ENCODE measurements at regions not wholly inside any gene's neighbourhood (a gene's known extent, or its start where the extent isn't known, plus 50 kb on each side); places are given as distances from the start of the nearest gene placed in this dataset.

DNA sequence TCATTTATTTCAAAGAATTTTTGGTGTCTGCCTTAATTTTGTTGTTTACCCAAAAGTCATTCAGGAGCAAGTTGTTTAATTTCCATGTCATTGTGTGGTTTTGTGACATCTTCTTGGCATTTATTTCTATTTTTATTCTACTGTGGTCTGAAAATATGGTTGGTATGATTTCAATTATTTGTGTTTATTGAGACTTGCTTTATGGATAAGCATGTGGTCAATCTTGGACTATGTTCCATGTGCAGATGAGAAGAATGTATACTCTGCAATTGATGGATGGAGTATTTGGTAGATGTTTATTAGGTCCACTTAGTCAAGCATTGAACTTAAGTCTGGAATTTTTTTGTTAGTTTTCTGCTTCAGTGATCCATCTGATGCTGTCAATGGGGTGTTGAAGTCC, 383.0 kb downstream of the PMP22 start:
- no peak for TF ChIP-seq EP300 (IDR thresholded peaks at IDR 0.05)
- no peak for TF ChIP-seq POLR2A (IDR thresholded peaks at IDR 0.05)
- no peak for TF ChIP-seq POLR2AphosphoS5 (IDR thresholded peaks at IDR 0.05)
- TF ChIP-seq, protein P1, sequence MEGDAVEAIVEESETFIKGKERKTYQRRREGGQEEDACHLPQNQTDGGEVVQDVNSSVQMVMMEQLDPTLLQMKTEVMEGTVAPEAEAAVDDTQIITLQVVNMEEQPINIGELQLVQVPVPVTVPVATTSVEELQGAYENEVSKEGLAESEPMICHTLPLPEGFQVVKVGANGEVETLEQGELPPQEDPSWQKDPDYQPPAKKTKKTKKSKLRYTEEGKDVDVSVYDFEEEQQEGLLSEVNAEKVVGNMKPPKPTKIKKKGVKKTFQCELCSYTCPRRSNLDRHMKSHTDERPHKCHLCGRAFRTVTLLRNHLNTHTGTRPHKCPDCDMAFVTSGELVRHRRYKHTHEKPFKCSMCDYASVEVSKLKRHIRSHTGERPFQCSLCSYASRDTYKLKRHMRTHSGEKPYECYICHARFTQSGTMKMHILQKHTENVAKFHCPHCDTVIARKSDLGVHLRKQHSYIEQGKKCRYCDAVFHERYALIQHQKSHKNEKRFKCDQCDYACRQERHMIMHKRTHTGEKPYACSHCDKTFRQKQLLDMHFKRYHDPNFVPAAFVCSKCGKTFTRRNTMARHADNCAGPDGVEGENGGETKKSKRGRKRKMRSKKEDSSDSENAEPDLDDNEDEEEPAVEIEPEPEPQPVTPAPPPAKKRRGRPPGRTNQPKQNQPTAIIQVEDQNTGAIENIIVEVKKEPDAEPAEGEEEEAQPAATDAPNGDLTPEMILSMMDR (IDR thresholded peaks at IDR 0.05): no peak

DNA sequence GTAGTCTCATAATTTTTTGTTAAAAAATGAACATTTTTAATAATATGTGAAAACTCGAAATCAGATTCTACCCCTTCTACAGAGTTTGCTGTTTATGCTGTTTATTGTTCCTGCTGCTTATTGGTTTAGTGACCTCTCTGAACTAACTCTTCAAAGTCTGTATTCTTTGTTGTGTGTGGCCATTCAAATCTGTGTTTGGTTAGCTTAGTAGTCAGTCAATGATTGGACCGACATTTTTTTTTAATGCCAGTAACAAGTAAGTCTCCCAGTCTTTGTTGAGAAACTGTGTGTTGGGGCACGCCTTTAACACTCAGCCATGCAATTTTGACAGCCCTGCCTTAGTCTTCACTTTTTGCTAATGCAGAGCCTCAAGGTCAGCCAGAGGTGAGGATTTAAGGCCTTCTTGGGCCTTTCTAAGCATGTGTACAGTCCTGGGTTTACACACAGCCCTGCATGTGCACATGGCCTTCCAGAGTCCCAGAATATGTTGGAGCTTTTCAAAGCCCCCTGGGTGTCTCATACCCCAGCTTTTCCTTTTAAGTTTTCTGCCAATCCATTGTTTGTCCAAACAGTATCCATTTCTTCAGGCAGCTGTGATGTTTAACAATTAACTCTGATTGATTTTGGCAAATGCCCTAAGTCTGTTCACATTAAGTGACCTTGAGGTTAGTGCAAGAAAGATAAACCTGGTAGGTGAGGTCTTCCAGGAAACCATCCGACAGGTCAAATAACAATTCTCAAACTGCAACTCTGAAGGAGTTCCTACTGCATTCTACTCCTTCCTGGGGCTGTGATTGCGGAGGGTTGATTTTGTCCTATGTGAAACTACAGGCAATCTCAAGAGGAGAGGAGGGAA, 389.3 kb downstream of the PMP22 start:
- no peaks in the 10 kb centered on the region for H3K9me3 ChIP-seq
- H3K27me3 ChIP-seq: no peaks in the 10 kb centered on the region
- H3K27ac ChIP-seq: no peak overlapping the region
- TF ChIP-seq EP300 (IDR thresholded peaks at IDR 0.05) (no peak), POLR2A (IDR thresholded peaks at IDR 0.05) (no peak), POLR2AphosphoS5 (IDR thresholded peaks at IDR 0.05) (no peak)
- TF ChIP-seq, protein P1 (IDR thresholded peaks at IDR 0.05): no peak
- H3K4me3 ChIP-seq: no peak overlapping the region
- 88 to 90% methylated on average over 4 to 5 of the region's 5 CpGs for WGBS, 2 donors (ENCODE audit: low coverage in 1 of 2)
- no peaks in the 10 kb centered on the region for H3K36me3 ChIP-seq
- no peaks in the 10 kb centered on the region for H3K4me1 ChIP-seq
- no peak for ATAC-seq

More for the DNA sequence above, 383.0 kb downstream of the PMP22 start:
- Histone ChIP-seq H3K4me3 (no peak overlapping the region), H3K36me3 (no peaks in the 10 kb centered on the region), H3K27me3 (no peaks in the 10 kb centered on the region), H3K4me1 (no peaks in the 10 kb centered on the region), H3K27ac (no peak overlapping the region), H3K9me3 (peaks cover 0 to 30% (median 0%) of the 10 kb centered on the region in 3 donors)
- ATAC-seq: no peak

DNA sequence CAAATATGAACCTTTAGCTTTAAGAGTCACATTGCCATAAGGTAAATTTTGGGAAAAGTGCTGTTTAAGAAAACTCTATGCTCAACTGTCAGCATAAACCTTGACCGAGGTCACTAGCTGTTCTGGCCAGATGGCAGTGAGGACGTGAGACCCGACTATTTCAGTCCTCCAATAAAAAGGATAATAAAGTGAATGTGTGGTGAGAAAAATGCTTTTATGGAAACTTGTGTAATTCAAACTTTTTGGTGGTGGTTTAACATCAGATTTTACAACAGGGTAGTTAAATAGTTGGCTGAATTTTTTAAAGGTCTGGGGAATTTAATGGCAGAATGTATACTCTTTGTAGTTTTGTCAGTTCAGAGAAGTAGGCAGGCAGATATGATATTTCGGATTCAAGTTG, 391.1 kb downstream of the PMP22 start:
- H3K27me3 ChIP-seq: no peaks in the 10 kb centered on the region
- no peaks in the 10 kb centered on the region for H3K9me3 ChIP-seq
- no peak overlapping the region for H3K4me3 ChIP-seq
- no peak overlapping the region for H3K27ac ChIP-seq
- TF ChIP-seq POLR2A (IDR thresholded peaks at IDR 0.05): no peak
- TF ChIP-seq POLR2AphosphoS5 (IDR thresholded peaks at IDR 0.05): no peak
- TF ChIP-seq EP300 (IDR thresholded peaks at IDR 0.05): no peak
- TF ChIP-seq, protein P1 (IDR thresholded peaks at IDR 0.05): no peak
- no peaks in the 10 kb centered on the region for H3K36me3 ChIP-seq
- no peaks in the 10 kb centered on the region for H3K4me1 ChIP-seq
- no peak for ATAC-seq
- 77 to 95% methylated on average over 4 of the region's 4 CpGs for WGBS, 2 donors (ENCODE audit: low coverage in 1 of 2)

DNA sequence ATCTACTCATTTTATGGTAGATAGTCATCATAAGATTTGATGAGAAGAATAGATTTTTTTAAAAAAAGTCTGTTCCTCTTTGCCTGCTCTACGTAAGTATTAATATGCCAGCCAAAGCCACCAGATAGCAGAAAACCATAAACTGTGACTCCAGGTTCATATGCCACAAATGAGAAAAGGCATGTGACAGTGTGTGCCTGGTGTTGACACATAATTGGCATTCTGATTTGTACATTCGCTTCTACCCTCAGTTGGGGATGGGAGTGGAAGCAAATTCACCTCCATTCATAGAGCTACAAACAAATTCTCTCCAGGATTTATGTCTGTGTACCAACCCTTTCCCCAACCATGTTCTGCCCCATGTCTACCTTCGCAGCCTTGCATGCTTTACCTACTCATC, 391.6 kb downstream of the PMP22 start:
- Histone ChIP-seq H3K9me3 (no peaks in the 10 kb centered on the region), H3K27ac (no peak overlapping the region), H3K36me3 (no peaks in the 10 kb centered on the region), H3K4me1 (no peaks in the 10 kb centered on the region), H3K4me3 (no peak overlapping the region), H3K27me3 (no peaks in the 10 kb centered on the region)
- TF ChIP-seq, protein P1 (IDR thresholded peaks at IDR 0.05): no peak
- TF ChIP-seq POLR2AphosphoS5 (IDR thresholded peaks at IDR 0.05): no peak
- 93 to 96% methylated on average over 3 of the region's 3 CpGs for WGBS, 2 donors (ENCODE audit: low coverage in 1 of 2)
- no peak for ATAC-seq

DNA sequence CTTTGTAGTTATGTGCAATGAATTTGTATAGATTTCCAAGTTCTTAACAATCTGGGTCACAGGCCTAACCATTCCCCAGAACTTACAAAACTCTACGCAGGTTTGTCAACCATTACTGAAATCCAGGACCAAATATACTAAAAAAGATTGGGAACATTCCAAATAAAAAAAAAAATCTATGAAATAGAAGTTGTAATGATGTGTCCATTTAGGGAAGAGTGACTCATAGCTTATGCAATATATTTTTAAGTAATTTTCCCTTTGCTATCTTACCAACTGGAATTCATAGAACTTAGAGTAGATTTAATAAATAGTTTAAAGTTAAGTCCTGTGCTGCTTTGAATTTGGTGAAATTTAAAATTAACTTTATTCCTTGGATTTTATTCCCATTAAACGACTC, 393.2 kb downstream of the PMP22 start:
- H3K9me3 ChIP-seq: no peaks in the 10 kb centered on the region
- no peaks in the 10 kb centered on the region for H3K36me3 ChIP-seq
- WGBS, 2 donors (ENCODE audit: low coverage in 1 of 2): 52 to 89% methylated on average over 2 of the region's 2 CpGs
- H3K27ac ChIP-seq: no peak overlapping the region
- no peak overlapping the region for H3K4me3 ChIP-seq
- no peaks in the 10 kb centered on the region for H3K4me1 ChIP-seq
- no peaks in the 10 kb centered on the region for H3K27me3 ChIP-seq
- TF ChIP-seq POLR2A (IDR thresholded peaks at IDR 0.05) (no peak), EP300 (IDR thresholded peaks at IDR 0.05) (no peak), POLR2AphosphoS5 (IDR thresholded peaks at IDR 0.05) (no peak)
- TF ChIP-seq, protein P1 (IDR thresholded peaks at IDR 0.05): no peak
- ATAC-seq: no peak
